ENCODE measurements at regions not wholly inside any gene's neighbourhood (a gene's known extent, or its start where the extent isn't known, plus 50 kb on each side); places are given as distances from the start of the nearest gene placed in this dataset.

GRCh38 chr3:27641271-27641800 lies 80.8 kb downstream of the EOMES start (continued):
- TF ChIP-seq REST (IDR thresholded peaks at IDR 0.05; ENCODE audit: borderline replicate concordance in 1 of 2, low read depth in 1 of 2, low read length in 2 of 2) (no peak), SETDB1 (CRISPR knock-in tag; IDR thresholded peaks at IDR 0.05; ENCODE audit: borderline replicate concordance) (no peak), ZNF816 (CRISPR knock-in tag; IDR thresholded peaks at IDR 0.05; ENCODE audit: borderline replicate concordance) (no peak), STAG1 (CRISPR knock-in tag; IDR thresholded peaks at IDR 0.05) (no peak), SKIL (CRISPR knock-in tag; IDR thresholded peaks at IDR 0.05; ENCODE audit: borderline replicate concordance) (no peak), ZNF609 (CRISPR knock-in tag; IDR thresholded peaks at IDR 0.05; ENCODE audit: borderline replicate concordance) (no peak), HDAC2 (CRISPR knock-in tag; IDR thresholded peaks at IDR 0.05) (no peak)
